ENCODE measurements at regions not wholly inside any gene's neighbourhood (a gene's known extent, or its start where the extent isn't known, plus 50 kb on each side); places are given as distances from the start of the nearest gene placed in this dataset.

DNA sequence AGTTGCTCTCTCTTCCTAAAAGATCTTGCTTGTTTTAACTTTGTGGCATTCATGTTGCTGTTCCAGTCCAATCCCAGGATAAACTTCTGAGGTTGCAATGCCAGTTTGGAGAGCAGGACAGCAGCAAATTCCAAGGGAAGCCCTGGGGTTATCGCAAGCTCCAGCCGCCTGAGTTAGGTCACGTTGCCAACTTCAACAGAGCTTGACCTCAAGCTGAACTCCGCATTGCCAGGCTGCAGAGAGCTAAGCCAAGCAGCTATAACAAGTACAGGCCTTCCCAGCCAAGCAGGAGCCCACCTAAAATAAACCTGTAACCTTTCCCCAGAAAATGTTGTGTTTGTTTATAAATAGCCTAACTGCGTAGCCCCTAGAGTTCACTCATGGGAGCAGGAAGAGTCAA lies 138.9 kb upstream of the LYZL1 start:
- Mint-ChIP-seq H3K9me3 (ENCODE audit: low read depth) (no peaks in the 10 kb centered on the region), H3K27me3 (no peaks in the 10 kb centered on the region)

GRCh38 chr10:29151005-29151404 lies 137.9 kb upstream of the LYZL1 start:
- DNase-seq (ENCODE audit: low spot score, unreplicated experiment), result no peak
- Mint-ChIP-seq H3K9me3 (ENCODE audit: low read depth) (no peaks in the 10 kb centered on the region), H3K27ac (no peak overlapping the region), H3K27me3 (no peaks in the 10 kb centered on the region), H3K4me1 (ENCODE audit: low read depth) (peaks cover 18% of the 10 kb centered on the region), H3K36me3 (ENCODE audit: insufficient read depth) (no peaks in the 10 kb centered on the region), H3K4me3 (ENCODE audit: low read depth) (no peak overlapping the region)
- TF ChIP-seq, protein P1, sequence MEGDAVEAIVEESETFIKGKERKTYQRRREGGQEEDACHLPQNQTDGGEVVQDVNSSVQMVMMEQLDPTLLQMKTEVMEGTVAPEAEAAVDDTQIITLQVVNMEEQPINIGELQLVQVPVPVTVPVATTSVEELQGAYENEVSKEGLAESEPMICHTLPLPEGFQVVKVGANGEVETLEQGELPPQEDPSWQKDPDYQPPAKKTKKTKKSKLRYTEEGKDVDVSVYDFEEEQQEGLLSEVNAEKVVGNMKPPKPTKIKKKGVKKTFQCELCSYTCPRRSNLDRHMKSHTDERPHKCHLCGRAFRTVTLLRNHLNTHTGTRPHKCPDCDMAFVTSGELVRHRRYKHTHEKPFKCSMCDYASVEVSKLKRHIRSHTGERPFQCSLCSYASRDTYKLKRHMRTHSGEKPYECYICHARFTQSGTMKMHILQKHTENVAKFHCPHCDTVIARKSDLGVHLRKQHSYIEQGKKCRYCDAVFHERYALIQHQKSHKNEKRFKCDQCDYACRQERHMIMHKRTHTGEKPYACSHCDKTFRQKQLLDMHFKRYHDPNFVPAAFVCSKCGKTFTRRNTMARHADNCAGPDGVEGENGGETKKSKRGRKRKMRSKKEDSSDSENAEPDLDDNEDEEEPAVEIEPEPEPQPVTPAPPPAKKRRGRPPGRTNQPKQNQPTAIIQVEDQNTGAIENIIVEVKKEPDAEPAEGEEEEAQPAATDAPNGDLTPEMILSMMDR (IDR thresholded peaks at IDR 0.05; ENCODE audit: unreplicated experiment), result no peak

More for the DNA sequence above, 138.9 kb upstream of the LYZL1 start:
- H3K27ac Mint-ChIP-seq, result peak overlapping the region; percentile 14
- H3K4me3 Mint-ChIP-seq (ENCODE audit: low read depth), result no peak overlapping the region
- H3K4me1 Mint-ChIP-seq (ENCODE audit: low read depth), result peaks cover 12% of the 10 kb centered on the region
- no peak for DNase-seq (ENCODE audit: low spot score, unreplicated experiment)
- TF ChIP-seq, protein P1 (IDR thresholded peaks at IDR 0.05; ENCODE audit: unreplicated experiment), result no peak
- no peaks in the 10 kb centered on the region for H3K36me3 Mint-ChIP-seq (ENCODE audit: insufficient read depth)

DNA sequence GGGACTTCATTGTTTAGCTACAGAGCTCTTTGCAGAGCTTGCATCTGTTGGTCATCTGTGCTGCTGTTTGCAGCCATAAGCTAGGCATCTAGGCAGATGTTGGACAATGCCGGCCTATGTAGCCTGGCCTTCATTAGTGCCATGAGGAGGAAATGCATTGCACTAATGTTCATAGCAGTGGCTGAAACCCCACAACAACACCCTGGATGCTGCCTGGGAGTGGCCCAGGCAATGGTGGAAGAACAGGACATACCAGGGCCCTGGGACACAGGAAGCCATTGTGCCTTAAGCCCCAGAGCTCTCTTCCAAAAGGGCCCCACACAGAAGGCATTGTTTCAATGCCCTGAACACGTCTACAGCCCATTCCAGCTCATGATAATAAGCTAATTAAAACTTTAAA lies 131.5 kb upstream of the LYZL1 start:
- Mint-ChIP-seq H3K4me3 (ENCODE audit: low read depth) (no peak overlapping the region), H3K27me3 (no peaks in the 10 kb centered on the region), H3K9me3 (ENCODE audit: low read depth) (peaks cover 3% of the 10 kb centered on the region), H3K27ac (no peak overlapping the region), H3K4me1 (ENCODE audit: low read depth) (peaks cover 8% of the 10 kb centered on the region), H3K36me3 (ENCODE audit: insufficient read depth) (no peaks in the 10 kb centered on the region)
- no peak for DNase-seq (ENCODE audit: low spot score, unreplicated experiment)
- TF ChIP-seq, protein P1 (IDR thresholded peaks at IDR 0.05; ENCODE audit: unreplicated experiment), result no peak

DNA sequence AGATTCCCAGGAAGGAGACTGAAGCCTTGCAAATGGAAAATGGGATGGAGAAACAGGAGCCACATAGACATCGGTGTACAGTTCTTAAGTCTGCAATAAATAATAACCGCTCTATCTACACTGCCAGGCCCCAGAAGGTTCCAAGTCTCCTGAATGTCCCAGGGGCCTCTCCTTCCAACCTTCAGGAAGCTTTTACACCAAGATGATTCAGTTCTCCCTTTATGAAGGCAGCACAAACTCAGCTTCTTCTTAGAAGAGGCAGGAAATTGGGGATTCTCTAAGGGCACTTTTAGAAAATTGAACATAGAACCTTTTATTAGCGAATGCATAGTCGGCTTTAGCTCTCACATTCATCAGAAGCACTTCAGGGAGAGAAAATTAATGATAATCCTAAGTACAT lies 130.8 kb upstream of the LYZL1 start:
- TF ChIP-seq, protein P1 (IDR thresholded peaks at IDR 0.05; ENCODE audit: unreplicated experiment), result no peak
- Mint-ChIP-seq H3K27ac (no peak overlapping the region), H3K4me3 (ENCODE audit: low read depth) (no peak overlapping the region), H3K27me3 (no peaks in the 10 kb centered on the region), H3K4me1 (ENCODE audit: low read depth) (peaks cover 8% of the 10 kb centered on the region), H3K36me3 (ENCODE audit: insufficient read depth) (no peaks in the 10 kb centered on the region), H3K9me3 (ENCODE audit: low read depth) (peaks cover 3% of the 10 kb centered on the region)
- no peak for DNase-seq (ENCODE audit: low spot score, unreplicated experiment)

DNA sequence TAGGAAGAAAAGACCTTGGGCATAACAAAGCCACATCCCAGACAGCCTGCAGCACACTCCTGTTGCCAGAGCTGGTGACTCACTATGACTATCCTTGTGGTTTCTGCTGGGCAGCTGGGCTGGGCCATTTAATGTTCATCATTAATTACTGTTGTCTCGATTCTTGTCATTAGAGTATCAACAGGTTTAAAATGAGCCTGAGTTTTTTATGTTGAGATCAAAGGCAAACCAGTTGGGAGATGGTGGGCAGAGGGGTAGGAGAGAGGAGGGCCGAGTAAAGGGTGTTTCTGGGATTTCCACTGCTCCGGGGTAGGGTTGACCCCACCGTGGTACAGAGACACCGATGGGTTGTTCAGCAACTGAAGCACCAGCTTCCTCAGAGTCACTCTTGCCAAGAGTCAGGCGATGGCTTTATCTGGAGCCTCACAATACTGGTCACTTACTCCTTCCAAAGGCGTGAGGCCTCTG lies 128.7 kb upstream of the LYZL1 start:
- H3K4me1 Mint-ChIP-seq (ENCODE audit: low read depth), result peaks cover 6% of the 10 kb centered on the region
- no peak for DNase-seq (ENCODE audit: low spot score, unreplicated experiment)
- H3K27ac Mint-ChIP-seq, result no peak overlapping the region
- TF ChIP-seq, protein P1 (IDR thresholded peaks at IDR 0.05; ENCODE audit: unreplicated experiment), result no peak
- no peaks in the 10 kb centered on the region for H3K27me3 Mint-ChIP-seq
- H3K36me3 Mint-ChIP-seq (ENCODE audit: insufficient read depth), result no peaks in the 10 kb centered on the region
- no peak overlapping the region for H3K4me3 Mint-ChIP-seq (ENCODE audit: low read depth)
- H3K9me3 Mint-ChIP-seq (ENCODE audit: low read depth), result peaks cover 11% of the 10 kb centered on the region

Measured in progenitor cell of endocrine pancreas (in vitro differentiated cells).